ENCODE measurements at regions not wholly inside any gene's neighbourhood (a gene's known extent, or its start where the extent isn't known, plus 50 kb on each side); places are given as distances from the start of the nearest gene placed in this dataset.

- no peak for TF ChIP-seq NFYB (CRISPR knock-in tag; conservative IDR thresholded peaks at IDR 0.05; ENCODE audit: low read depth)
- TF ChIP-seq, protein P1, sequence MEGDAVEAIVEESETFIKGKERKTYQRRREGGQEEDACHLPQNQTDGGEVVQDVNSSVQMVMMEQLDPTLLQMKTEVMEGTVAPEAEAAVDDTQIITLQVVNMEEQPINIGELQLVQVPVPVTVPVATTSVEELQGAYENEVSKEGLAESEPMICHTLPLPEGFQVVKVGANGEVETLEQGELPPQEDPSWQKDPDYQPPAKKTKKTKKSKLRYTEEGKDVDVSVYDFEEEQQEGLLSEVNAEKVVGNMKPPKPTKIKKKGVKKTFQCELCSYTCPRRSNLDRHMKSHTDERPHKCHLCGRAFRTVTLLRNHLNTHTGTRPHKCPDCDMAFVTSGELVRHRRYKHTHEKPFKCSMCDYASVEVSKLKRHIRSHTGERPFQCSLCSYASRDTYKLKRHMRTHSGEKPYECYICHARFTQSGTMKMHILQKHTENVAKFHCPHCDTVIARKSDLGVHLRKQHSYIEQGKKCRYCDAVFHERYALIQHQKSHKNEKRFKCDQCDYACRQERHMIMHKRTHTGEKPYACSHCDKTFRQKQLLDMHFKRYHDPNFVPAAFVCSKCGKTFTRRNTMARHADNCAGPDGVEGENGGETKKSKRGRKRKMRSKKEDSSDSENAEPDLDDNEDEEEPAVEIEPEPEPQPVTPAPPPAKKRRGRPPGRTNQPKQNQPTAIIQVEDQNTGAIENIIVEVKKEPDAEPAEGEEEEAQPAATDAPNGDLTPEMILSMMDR (IDR thresholded peaks at IDR 0.05), result no peak
- TF ChIP-seq JUN (CRISPR knock-in tag; IDR thresholded peaks at IDR 0.05), result no peak
- TF ChIP-seq NR2C2 (CRISPR knock-in tag; IDR thresholded peaks at IDR 0.05), result no peak
- no peak for TF ChIP-seq CBFB (CRISPR knock-in tag; IDR thresholded peaks at IDR 0.05; ENCODE audit: low read depth)
- TF ChIP-seq ATF2 (CRISPR knock-in tag; IDR thresholded peaks at IDR 0.05; ENCODE audit: borderline replicate concordance, low read depth), result no peak
- TF ChIP-seq, protein P2, sequence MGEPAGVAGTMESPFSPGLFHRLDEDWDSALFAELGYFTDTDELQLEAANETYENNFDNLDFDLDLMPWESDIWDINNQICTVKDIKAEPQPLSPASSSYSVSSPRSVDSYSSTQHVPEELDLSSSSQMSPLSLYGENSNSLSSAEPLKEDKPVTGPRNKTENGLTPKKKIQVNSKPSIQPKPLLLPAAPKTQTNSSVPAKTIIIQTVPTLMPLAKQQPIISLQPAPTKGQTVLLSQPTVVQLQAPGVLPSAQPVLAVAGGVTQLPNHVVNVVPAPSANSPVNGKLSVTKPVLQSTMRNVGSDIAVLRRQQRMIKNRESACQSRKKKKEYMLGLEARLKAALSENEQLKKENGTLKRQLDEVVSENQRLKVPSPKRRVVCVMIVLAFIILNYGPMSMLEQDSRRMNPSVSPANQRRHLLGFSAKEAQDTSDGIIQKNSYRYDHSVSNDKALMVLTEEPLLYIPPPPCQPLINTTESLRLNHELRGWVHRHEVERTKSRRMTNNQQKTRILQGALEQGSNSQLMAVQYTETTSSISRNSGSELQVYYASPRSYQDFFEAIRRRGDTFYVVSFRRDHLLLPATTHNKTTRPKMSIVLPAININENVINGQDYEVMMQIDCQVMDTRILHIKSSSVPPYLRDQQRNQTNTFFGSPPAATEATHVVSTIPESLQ (CRISPR knock-in tag; IDR thresholded peaks at IDR 0.05), result no peak
These were observed 716.4 kb upstream of the ADAMTS5 start for GRCh38 chr21:27683292-27683691.
